Activated B cell treated with CpG ODN at 0.5 μM for 24 hours (primary cell): ENCODE measurements at regions not wholly inside any gene's neighbourhood (a gene's known extent, or its start where the extent isn't known, plus 50 kb on each side); places are given as distances from the start of the nearest gene placed in this dataset.

Experiments used
- ATAC-seq: fragments of 200-7000 bp; cut with Tn5 transposase; one replicate; pipeline ENCODE4 v1.10.0; 2021; ENCODE audit warnings: low read depth, mild to moderate bottlenecking, moderate library complexity
- CTCF ChIA-PET: fragments of 350-600 bp; sonication (Branson Sonifier 250); formaldehyde crosslinking; loops from one replicate; lab custom pipeline; 2021; ENCODE audit warnings: antibody characterized with exemption; lab: Charles Lee
- POLR2A ChIA-PET: fragments of 350-600 bp; sonication (Branson Sonifier 250); formaldehyde crosslinking; loops from one replicate; lab custom pipeline; 2021; ENCODE audit warnings: antibody characterized with exemption; lab: Charles Lee
- DNase-seq: peaks from one replicate; pipeline ENCODE4 v3.0.0; 2022
- H3K27ac Mint-ChIP-seq: one replicate; pipeline ENCODE4 v1.8.0; 2020; ENCODE audit warnings: mixed read lengths
- H3K27me3 Mint-ChIP-seq: one replicate; pipeline ENCODE4 v1.8.0; 2021; ENCODE audit warnings: mixed read lengths
- H3K36me3 Mint-ChIP-seq: one replicate; pipeline ENCODE4 v1.8.0; 2021; ENCODE audit warnings: low read depth, mixed read lengths
- H3K4me1 Mint-ChIP-seq: one replicate; pipeline ENCODE4 v1.8.0; 2021; ENCODE audit warnings: mixed read lengths
- H3K4me3 Mint-ChIP-seq: one replicate; pipeline ENCODE4 v1.8.0; 2020; ENCODE audit warnings: mild to moderate bottlenecking, mixed read lengths
- H3K9me3 Mint-ChIP-seq: one replicate; pipeline ENCODE4 v1.8.0; 2020; ENCODE audit warnings: mixed read lengths
- CTCF ChIP-seq: fragments of 200-600 bp; IDR thresholded peaks from one replicate; pipeline ENCODE4 v1.8.0; 2022; ENCODE audit warnings: antibody characterized with exemption, mild to moderate bottlenecking
- intact Hi-C: fragments of 100-400 bp; cut with micrococcal nuclease; formaldehyde crosslinking; loops from one replicate; pipeline ENCODE4 v1.15.1; 2024

GRCh38 chr16:49130397-49130796, 151.2 kb downstream of the CBLN1 start:
- TF ChIP-seq CTCF: no peak
- H3K4me1 Mint-ChIP-seq: no peaks in the 10 kb centered on the region
- no peak overlapping the region for H3K4me3 Mint-ChIP-seq
- ATAC-seq (no peak), DNase-seq (no peak)
- no peaks in the 10 kb centered on the region for H3K36me3 Mint-ChIP-seq
- no peaks in the 10 kb centered on the region for H3K27me3 Mint-ChIP-seq
- intact Hi-C loops: no loop called here
- CTCF ChIA-PET: no interaction called here
- H3K9me3 Mint-ChIP-seq: peaks cover 3% of the 10 kb centered on the region
- H3K27ac Mint-ChIP-seq: no peak overlapping the region
- POLR2A ChIA-PET: no interaction called here

GRCh38 chr16:49129935-49130334, 151.7 kb downstream of the CBLN1 start:
- Mint-ChIP-seq H3K27me3 (no peaks in the 10 kb centered on the region), H3K27ac (no peak overlapping the region), H3K4me3 (no peak overlapping the region), H3K9me3 (no peaks in the 10 kb centered on the region), H3K36me3 (no peaks in the 10 kb centered on the region), H3K4me1 (no peaks in the 10 kb centered on the region)
- DNase-seq: no peak
- POLR2A ChIA-PET: no interaction called here
- intact Hi-C loops: no loop called here
- ATAC-seq: no peak
- no peak for TF ChIP-seq CTCF
- CTCF ChIA-PET: no interaction called here

- POLR2A ChIA-PET: no interaction called here
- no peaks in the 10 kb centered on the region for H3K36me3 Mint-ChIP-seq
- TF ChIP-seq CTCF: no peak
- no peak overlapping the region for H3K4me3 Mint-ChIP-seq
- ATAC-seq: no peak
- H3K27ac Mint-ChIP-seq: no peak overlapping the region
- CTCF ChIA-PET: no interaction called here
- no peak for DNase-seq
- no peaks in the 10 kb centered on the region for H3K27me3 Mint-ChIP-seq
- intact Hi-C loops: no loop called here
- H3K9me3 Mint-ChIP-seq: no peaks in the 10 kb centered on the region
- no peaks in the 10 kb centered on the region for H3K4me1 Mint-ChIP-seq
These were observed 152.9 kb downstream of the CBLN1 start for GRCh38 chr16:49128740-49129139.

- intact Hi-C loops: no loop called here
- DNase-seq (no peak), ATAC-seq (no peak)
- POLR2A ChIA-PET: no interaction called here
- TF ChIP-seq CTCF: no peak
- no peaks in the 10 kb centered on the region for H3K4me1 Mint-ChIP-seq
- no peaks in the 10 kb centered on the region for H3K27me3 Mint-ChIP-seq
- H3K36me3 Mint-ChIP-seq: no peaks in the 10 kb centered on the region
- no peak overlapping the region for H3K4me3 Mint-ChIP-seq
- H3K9me3 Mint-ChIP-seq: no peaks in the 10 kb centered on the region
- CTCF ChIA-PET: no interaction called here
- H3K27ac Mint-ChIP-seq: no peak overlapping the region
These were observed 154.5 kb downstream of the CBLN1 start for GRCh38 chr16:49127103-49127502.

GRCh38 chr16:49121636-49122035, 160.0 kb downstream of the CBLN1 start:
- no peak for TF ChIP-seq CTCF
- no peaks in the 10 kb centered on the region for H3K4me1 Mint-ChIP-seq
- H3K27me3 Mint-ChIP-seq: no peaks in the 10 kb centered on the region
- intact Hi-C loops: no loop called here
- CTCF ChIA-PET: no interaction called here
- DNase-seq (no peak), ATAC-seq (no peak)
- POLR2A ChIA-PET: no interaction called here
- no peaks in the 10 kb centered on the region for H3K9me3 Mint-ChIP-seq
- H3K36me3 Mint-ChIP-seq: no peaks in the 10 kb centered on the region
- no peak overlapping the region for H3K4me3 Mint-ChIP-seq
- no peak overlapping the region for H3K27ac Mint-ChIP-seq
